H9 (cell line): ENCODE measurements at regions not wholly inside any gene's neighbourhood (a gene's known extent, or its start where the extent isn't known, plus 50 kb on each side); places are given as distances from the start of the nearest gene placed in this dataset.

Experiments used
- DNase-seq: peaks from one replicate; pipeline ENCODE4 v3.0.0-alpha.2; 2017
- H2AFZ ChIP-seq: one replicate; pipeline ENCODE4 v1.6.1; 2013; ENCODE audit warnings: mild to moderate bottlenecking, low read length, control low read depth, moderate library complexity
- H2AK5ac ChIP-seq: 2 replicates; pipeline ENCODE4 v1.6.1; 2013; ENCODE audit warnings: low read length, control low read depth, mixed read lengths; ENCODE audit not compliant: insufficient read length
- H2BK120ac ChIP-seq: one replicate; pipeline ENCODE4 v1.6.1; 2013; ENCODE audit warnings: low read depth, mild to moderate bottlenecking, low read length, control low read depth, inconsistent platforms; ENCODE audit not compliant: poor library complexity, severe bottlenecking
- H2BK12ac ChIP-seq: 2 replicates; pipeline ENCODE4 v1.6.1; 2013; ENCODE audit warnings: low read length, control low read depth, mixed read lengths, low read depth; ENCODE audit not compliant: insufficient read length
- H2BK15ac ChIP-seq: 2 replicates; pipeline ENCODE4 v1.6.1; 2013; ENCODE audit warnings: low read depth, low read length, control low read depth
- H2BK20ac ChIP-seq: one replicate; pipeline ENCODE4 v1.6.1; 2013; ENCODE audit warnings: low read depth, mild to moderate bottlenecking, low read length, control low read depth, inconsistent platforms; ENCODE audit not compliant: poor library complexity, severe bottlenecking
- H2BK5ac ChIP-seq: 2 replicates; pipeline ENCODE4 v1.6.1; 2013; ENCODE audit warnings: low read length, control low read depth, mixed read lengths; ENCODE audit not compliant: insufficient read length
- H3K14ac ChIP-seq: 2 replicates; pipeline ENCODE4 v1.6.1; 2013; ENCODE audit warnings: low read length, control low read depth; ENCODE audit not compliant: insufficient read depth
- H3K18ac ChIP-seq: 2 replicates; pipeline ENCODE4 v1.6.1; 2013; ENCODE audit warnings: low read depth, mild to moderate bottlenecking, mixed read lengths, low read length, control low read depth; ENCODE audit not compliant: insufficient read length
- H3K23ac ChIP-seq: 2 replicates; pipeline ENCODE4 v1.6.1; 2013; ENCODE audit warnings: low read length, control low read depth, mixed read lengths, low read depth; ENCODE audit not compliant: insufficient read length
- H3K23me2 ChIP-seq: 2 replicates; pipeline ENCODE4 v1.6.1; 2013; ENCODE audit warnings: low read depth, mild to moderate bottlenecking, mixed read lengths, low read length, control low read depth; ENCODE audit not compliant: insufficient read length, poor library complexity, severe bottlenecking
- H3K27ac ChIP-seq: 2 replicates; pipeline ENCODE4 v1.5.1; 2013; ENCODE audit warnings: low read length, control low read depth, mixed read lengths, low read depth; ENCODE audit not compliant: insufficient read length
- H3K27me3 ChIP-seq: 2 replicates; pipeline ENCODE4 v1.6.1; 2013; ENCODE audit warnings: low read length, control low read depth, inconsistent platforms; ENCODE audit not compliant: insufficient read depth
- H3K4ac ChIP-seq: 2 replicates; pipeline ENCODE4 v1.6.1; 2013; ENCODE audit warnings: low read depth, mild to moderate bottlenecking, control low read depth, inconsistent platforms, low read length, moderate library complexity
- H3K4me1 ChIP-seq: 2 replicates; pipeline ENCODE4 v1.6.1; 2013; ENCODE audit warnings: low read length, control low read depth, inconsistent platforms; ENCODE audit not compliant: insufficient read depth
- H3K4me2 ChIP-seq: 2 replicates; pipeline ENCODE4 v1.6.1; 2013; ENCODE audit warnings: low read length, control low read depth, mixed read lengths; ENCODE audit not compliant: insufficient read length, insufficient read depth
- H3K56ac ChIP-seq: 2 replicates; pipeline ENCODE4 v1.6.1; 2013; ENCODE audit warnings: low read depth, mild to moderate bottlenecking, mixed read lengths, low read length, control low read depth; ENCODE audit not compliant: insufficient read length
- H3K79me1 ChIP-seq: 2 replicates; pipeline ENCODE4 v1.6.1; 2013; ENCODE audit warnings: low read depth, mild to moderate bottlenecking, moderate library complexity, low read length, control low read depth, inconsistent platforms; ENCODE audit not compliant: insufficient read depth, poor library complexity, severe bottlenecking
- H3K79me2 ChIP-seq: 2 replicates; pipeline ENCODE4 v1.6.1; 2013; ENCODE audit warnings: low read length, control low read depth, inconsistent platforms; ENCODE audit not compliant: insufficient read depth
- H3K9ac ChIP-seq: 2 replicates; pipeline ENCODE4 v1.6.1; 2013; ENCODE audit warnings: low read length, control low read depth, mixed read lengths; ENCODE audit not compliant: insufficient read length; ENCODE audit errors: extremely low read depth
- H3K9me3 ChIP-seq: one replicate; pipeline ENCODE4 v1.6.1; 2013; ENCODE audit warnings: low read depth, low read length, inconsistent platforms; ENCODE audit not compliant: control insufficient read depth
- H3T11ph ChIP-seq: one replicate; pipeline ENCODE4 v1.6.1; 2013; ENCODE audit warnings: mild to moderate bottlenecking, low read length, control low read depth, inconsistent platforms
- H4K20me1 ChIP-seq: one replicate; pipeline ENCODE4 v1.6.1; 2013; ENCODE audit not compliant: control insufficient read depth, insufficient read length, insufficient read depth
- H4K5ac ChIP-seq: 2 replicates; pipeline ENCODE4 v1.6.1; 2013; ENCODE audit warnings: low read depth, mild to moderate bottlenecking, mixed read lengths, low read length, control low read depth; ENCODE audit not compliant: insufficient read length
- H4K8ac ChIP-seq: replicated peaks from 2 replicates; pipeline ENCODE4 v1.6.1; 2013; ENCODE audit warnings: low read length, control low read depth, mixed read lengths, low read depth; ENCODE audit not compliant: insufficient read length
- H4K91ac ChIP-seq: 2 replicates; pipeline ENCODE4 v1.6.1; 2013; ENCODE audit warnings: low read depth, mild to moderate bottlenecking, moderate library complexity, mixed read lengths, low read length, control low read depth; ENCODE audit not compliant: insufficient read length
- H3K27ac Mint-ChIP-seq, 3 experiments: 2 replicates in 2 of 3; 3 replicates in 1 of 3; pipeline ENCODE4 v1.8.0; 2020 to 2021; ENCODE audit warnings: mixed read lengths in 3 of 3, mild to moderate bottlenecking in 1 of 3, moderate library complexity in 1 of 3
- H3K27me3 Mint-ChIP-seq: 2 replicates; pipeline ENCODE4 v1.8.0; 2021; ENCODE audit warnings: low read depth, mild to moderate bottlenecking, moderate library complexity, mixed read lengths
- H3K36me3 Mint-ChIP-seq, 3 experiments: 2 replicates in 2 of 3; 3 replicates in 1 of 3; pipeline ENCODE4 v1.8.0; 2020 to 2021; ENCODE audit warnings: low read depth in 3 of 3, mixed read lengths in 3 of 3; ENCODE audit not compliant: insufficient read depth in 1 of 3
- H3K4me1 Mint-ChIP-seq, 2 experiments: 2 replicates each; pipeline ENCODE4 v1.8.0; 2020; ENCODE audit warnings: mixed read lengths in 2 of 2
- H3K4me3 Mint-ChIP-seq, 2 experiments: 2 replicates in 1 of 2; 3 replicates in 1 of 2; pipeline ENCODE4 v1.8.0; 2020 to 2021; ENCODE audit warnings: mild to moderate bottlenecking in 2 of 2, mixed read lengths in 2 of 2, moderate library complexity in 1 of 2
- H3K9me3 Mint-ChIP-seq, 2 experiments: 2 replicates in 1 of 2; 3 replicates in 1 of 2; pipeline ENCODE4 v1.8.0; 2020; ENCODE audit warnings: mild to moderate bottlenecking in 2 of 2, mixed read lengths in 2 of 2, moderate library complexity in 1 of 2
- TF ChIP-seq, protein P1 (sequence below): fragments of 200-600 bp; sonication (generic); conservative IDR thresholded peaks from 3 replicates; pipeline ENCODE4 v1.8.0; 2021; ENCODE audit warnings: antibody characterized with exemption, mild to moderate bottlenecking

DNA sequence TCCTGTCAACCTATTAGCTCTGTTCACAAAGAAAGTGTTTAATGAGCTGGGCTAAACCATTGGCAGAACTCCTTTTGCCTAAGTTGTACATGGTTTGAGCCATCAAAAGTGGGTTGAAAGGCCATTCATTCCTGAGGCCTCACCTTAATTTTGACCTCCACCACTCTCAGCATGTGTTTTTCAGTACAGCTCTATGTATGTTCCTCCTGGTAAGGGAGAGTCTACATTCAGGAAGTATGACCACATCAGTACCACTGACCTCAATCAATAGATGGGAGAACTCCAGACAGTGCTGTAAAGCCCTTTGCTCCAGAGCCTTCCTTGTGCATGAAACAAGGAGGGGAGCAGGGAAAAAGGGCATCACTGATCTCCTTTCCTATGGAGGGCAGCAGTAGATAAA lies 87.8 kb upstream of the CARD18 start:
- H3K27ac ChIP-seq: no peak overlapping the region
- H3K14ac ChIP-seq: no peak overlapping the region
- no peaks in the 10 kb centered on the region for H3K4me1 ChIP-seq
- no peak overlapping the region for H3K23ac ChIP-seq
- no peak overlapping the region for H2BK120ac ChIP-seq
- H3K79me1 ChIP-seq: no peaks in the 10 kb centered on the region
- no peaks in the 10 kb centered on the region for H3K23me2 ChIP-seq
- H2AFZ ChIP-seq: no peak overlapping the region
- H3K4ac ChIP-seq: no peak overlapping the region
- no peaks in the 10 kb centered on the region for H3K79me2 ChIP-seq
- Mint-ChIP-seq H3K4me1 (no peaks in the 10 kb centered on the region), H3K27ac (no peak overlapping the region), H3K9me3 (no peaks in the 10 kb centered on the region), H3K4me3 (no peak overlapping the region), H3K36me3 (no peaks in the 10 kb centered on the region), H3K27me3 (no peaks in the 10 kb centered on the region)
- no peak overlapping the region for H2BK20ac ChIP-seq
- H3K56ac ChIP-seq: no peak overlapping the region
- no peak for DNase-seq
- TF ChIP-seq, protein P1, sequence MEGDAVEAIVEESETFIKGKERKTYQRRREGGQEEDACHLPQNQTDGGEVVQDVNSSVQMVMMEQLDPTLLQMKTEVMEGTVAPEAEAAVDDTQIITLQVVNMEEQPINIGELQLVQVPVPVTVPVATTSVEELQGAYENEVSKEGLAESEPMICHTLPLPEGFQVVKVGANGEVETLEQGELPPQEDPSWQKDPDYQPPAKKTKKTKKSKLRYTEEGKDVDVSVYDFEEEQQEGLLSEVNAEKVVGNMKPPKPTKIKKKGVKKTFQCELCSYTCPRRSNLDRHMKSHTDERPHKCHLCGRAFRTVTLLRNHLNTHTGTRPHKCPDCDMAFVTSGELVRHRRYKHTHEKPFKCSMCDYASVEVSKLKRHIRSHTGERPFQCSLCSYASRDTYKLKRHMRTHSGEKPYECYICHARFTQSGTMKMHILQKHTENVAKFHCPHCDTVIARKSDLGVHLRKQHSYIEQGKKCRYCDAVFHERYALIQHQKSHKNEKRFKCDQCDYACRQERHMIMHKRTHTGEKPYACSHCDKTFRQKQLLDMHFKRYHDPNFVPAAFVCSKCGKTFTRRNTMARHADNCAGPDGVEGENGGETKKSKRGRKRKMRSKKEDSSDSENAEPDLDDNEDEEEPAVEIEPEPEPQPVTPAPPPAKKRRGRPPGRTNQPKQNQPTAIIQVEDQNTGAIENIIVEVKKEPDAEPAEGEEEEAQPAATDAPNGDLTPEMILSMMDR: no peak
- no peak overlapping the region for H2BK5ac ChIP-seq
- H3K27me3 ChIP-seq: no peaks in the 10 kb centered on the region
- H2BK15ac ChIP-seq: no peak overlapping the region
- H3K9me3 ChIP-seq: no peaks in the 10 kb centered on the region
- H3K9ac ChIP-seq: no peak overlapping the region
- H3K4me2 ChIP-seq: no peak overlapping the region
- no peak overlapping the region for H4K8ac ChIP-seq
- no peak overlapping the region for H3T11ph ChIP-seq
- no peak overlapping the region for H2AK5ac ChIP-seq
- H4K91ac ChIP-seq: no peak overlapping the region
- no peaks in the 10 kb centered on the region for H4K20me1 ChIP-seq
- H2BK12ac ChIP-seq: no peak overlapping the region
- H4K5ac ChIP-seq: no peak overlapping the region
- H3K18ac ChIP-seq: no peak overlapping the region
